ENCODE measurements at regions not wholly inside any gene's neighbourhood (a gene's known extent, or its start where the extent isn't known, plus 50 kb on each side); places are given as distances from the start of the nearest gene placed in this dataset.
"Not testable (repeated sequence)": the region's sequence is repeated elsewhere in the genome, so short reads cannot be mapped to it uniquely, and the experiment has no call there.

- Mint-ChIP-seq H3K27ac (no peak overlapping the region), H3K36me3 (no peaks in the 10 kb centered on the region), H3K4me1 (no peaks in the 10 kb centered on the region), H3K27me3 (peaks cover 14 to 20% of the 10 kb centered on the region in 2 donors), H3K9me3 (peaks cover 0 to 7% (median 4%) of the 10 kb centered on the region in 3 donors), H3K4me3 (no peak overlapping the region)
- Histone ChIP-seq H3K27me3 (replicated peaks in 1 of 2; ENCODE audit: control insufficient read depth in 2 of 2, extremely low read depth in 1 of 2, insufficient read depth in 2 of 2, low read length in 1 of 2) (peaks cover 0 to 23% of the 10 kb centered on the region in 2 experiments), H3K4me3 (ENCODE audit: control insufficient read depth in 1 of 2, extremely low read depth in 1 of 2, low read length in 1 of 2) (no peak overlapping the region), H3K4me1 (ENCODE audit: control insufficient read depth in 1 of 2, extremely low read depth in 1 of 2, insufficient read depth in 2 of 2, low read length in 2 of 2) (no peaks in the 10 kb centered on the region), H3K36me3 (ENCODE audit: control insufficient read depth in 2 of 2, extremely low read depth in 1 of 2, insufficient read depth in 1 of 2, low read length in 1 of 2) (no peaks in the 10 kb centered on the region), H3K9me3 (no peaks in the 10 kb centered on the region), H3K27ac (ENCODE audit: low read length) (no peak overlapping the region)
- ChIA-PET CTCF (no interaction called here), POLR2A (no interaction called here)
- DNase-seq, result no peak
- WGBS (ENCODE audit: insufficient coverage), result 77% methylated on average over 24 of the region's 24 CpGs
- ATAC-seq (replicated peaks in 1 of 4), result no peak
Observed at GRCh38 chr22:48717076-48717810, 1110.4 kb downstream of the BRD1 start.

- H3K4me3 ChIP-seq (ENCODE audit: control insufficient read depth in 1 of 2, extremely low read depth in 1 of 2, low read length in 1 of 2); POLR2A ChIA-PET: not testable (repeated sequence)
- no CpG with 5 or more reads among the region's 3 CpGs for WGBS (ENCODE audit: insufficient coverage)
Observed at GRCh38 chr22:48716154-48716553, 1111.5 kb downstream of the BRD1 start.

GRCh38 chr22:48715511-48715910 is 1112.2 kb downstream of the BRD1 start:
- H3K27me3 ChIP-seq (replicated peaks in 1 of 2; ENCODE audit: control insufficient read depth in 2 of 2, extremely low read depth in 1 of 2, insufficient read depth in 2 of 2, low read length in 1 of 2), result peaks cover 0 to 21% of the 10 kb centered on the region in 2 experiments
- ATAC-seq (replicated peaks in 1 of 4) (no peak), DNase-seq (no peak)
- no peak overlapping the region for H3K27ac Mint-ChIP-seq
- H3K27ac ChIP-seq (ENCODE audit: low read length), result no peak overlapping the region
- H3K4me1 Mint-ChIP-seq, result no peaks in the 10 kb centered on the region
- ChIA-PET POLR2A (no interaction called here), CTCF (no interaction called here)
- no peaks in the 10 kb centered on the region for H3K36me3 ChIP-seq (ENCODE audit: control insufficient read depth in 2 of 2, extremely low read depth in 1 of 2, insufficient read depth in 1 of 2, low read length in 1 of 2)
- 82% methylated on average over 3 of the region's 4 CpGs for WGBS (ENCODE audit: insufficient coverage)
- H3K27me3 Mint-ChIP-seq, result peaks cover 12 to 18% of the 10 kb centered on the region in 2 donors
- H3K4me3 Mint-ChIP-seq, result no peak overlapping the region
- H3K9me3 Mint-ChIP-seq, result peaks cover 0 to 4% (median 4%) of the 10 kb centered on the region in 3 donors
- H3K4me3 ChIP-seq (ENCODE audit: control insufficient read depth in 1 of 2, extremely low read depth in 1 of 2, low read length in 1 of 2), result no peak overlapping the region
- H3K4me1 ChIP-seq (ENCODE audit: control insufficient read depth in 1 of 2, extremely low read depth in 1 of 2, insufficient read depth in 2 of 2, low read length in 2 of 2), result no peaks in the 10 kb centered on the region
- no peaks in the 10 kb centered on the region for H3K9me3 ChIP-seq
- H3K36me3 Mint-ChIP-seq, result no peaks in the 10 kb centered on the region

More at GRCh38 chr22:48716154-48716553, 1111.5 kb downstream of the BRD1 start:
- CTCF ChIA-PET; H3K4me1 Mint-ChIP-seq; DNase-seq; H3K27ac ChIP-seq (ENCODE audit: low read length); H3K36me3 ChIP-seq (ENCODE audit: control insufficient read depth in 2 of 2, extremely low read depth in 1 of 2, insufficient read depth in 1 of 2, low read length in 1 of 2); H3K36me3 Mint-ChIP-seq; H3K4me1 ChIP-seq (ENCODE audit: control insufficient read depth in 1 of 2, extremely low read depth in 1 of 2, insufficient read depth in 2 of 2, low read length in 2 of 2); ATAC-seq (replicated peaks in 1 of 4); H3K4me3 Mint-ChIP-seq; H3K9me3 Mint-ChIP-seq; H3K27ac Mint-ChIP-seq; H3K9me3 ChIP-seq: not testable (repeated sequence)
- H3K27me3 Mint-ChIP-seq, result peaks cover 12 to 18% of the 10 kb centered on the region in 2 donors
- H3K27me3 ChIP-seq (replicated peaks in 1 of 2; ENCODE audit: control insufficient read depth in 2 of 2, extremely low read depth in 1 of 2, insufficient read depth in 2 of 2, low read length in 1 of 2), result peaks cover 0 to 23% of the 10 kb centered on the region in 2 experiments

- Histone ChIP-seq H3K4me1 (ENCODE audit: control insufficient read depth in 1 of 2, extremely low read depth in 1 of 2, insufficient read depth in 2 of 2, low read length in 2 of 2) (no peaks in the 10 kb centered on the region), H3K4me3 (ENCODE audit: control insufficient read depth in 1 of 2, extremely low read depth in 1 of 2, low read length in 1 of 2) (no peak overlapping the region), H3K36me3 (ENCODE audit: control insufficient read depth in 2 of 2, extremely low read depth in 1 of 2, insufficient read depth in 1 of 2, low read length in 1 of 2) (no peaks in the 10 kb centered on the region), H3K27me3 (replicated peaks in 1 of 2; ENCODE audit: control insufficient read depth in 2 of 2, extremely low read depth in 1 of 2, insufficient read depth in 2 of 2, low read length in 1 of 2) (peaks cover 0 to 18% of the 10 kb centered on the region in 2 experiments), H3K9me3 (no peaks in the 10 kb centered on the region), H3K27ac (ENCODE audit: low read length) (no peak overlapping the region)
- DNase-seq (no peak), ATAC-seq (replicated peaks in 1 of 4) (no peak)
- WGBS (ENCODE audit: insufficient coverage), result 82% methylated on average over 7 of the region's 9 CpGs
- ChIA-PET CTCF (no interaction called here), POLR2A (no interaction called here)
- no peaks in the 10 kb centered on the region for H3K4me1 Mint-ChIP-seq
- H3K27ac Mint-ChIP-seq, result no peak overlapping the region
- peaks cover 0 to 4% (median 4%) of the 10 kb centered on the region in 3 donors for H3K9me3 Mint-ChIP-seq
- no peaks in the 10 kb centered on the region for H3K36me3 Mint-ChIP-seq
- H3K27me3 Mint-ChIP-seq, result peaks cover 12 to 17% of the 10 kb centered on the region in 2 donors
- no peak overlapping the region for H3K4me3 Mint-ChIP-seq
Observed at GRCh38 chr22:48714231-48714630, 1113.4 kb downstream of the BRD1 start.

GRCh38 chr22:48713272-48714205 is 1114.1 kb downstream of the BRD1 start:
- DNase-seq, result no peak
- WGBS (ENCODE audit: insufficient coverage), result 77% methylated on average over 30 of the region's 38 CpGs

GRCh38 chr22:48712558-48713271 is 1115.0 kb downstream of the BRD1 start:
- peaks cover 0 to 4% (median 4%) of the 10 kb centered on the region in 3 donors for H3K9me3 Mint-ChIP-seq
- H3K4me1 Mint-ChIP-seq, result no peaks in the 10 kb centered on the region
- peaks cover 8 to 12% of the 10 kb centered on the region in 2 donors for H3K27me3 Mint-ChIP-seq
- Histone ChIP-seq H3K27ac (ENCODE audit: low read length) (no peak overlapping the region), H3K27me3 (replicated peaks in 1 of 2; ENCODE audit: control insufficient read depth in 2 of 2, extremely low read depth in 1 of 2, insufficient read depth in 2 of 2, low read length in 1 of 2) (peaks cover 0 to 6% of the 10 kb centered on the region in 2 experiments), H3K4me3 (ENCODE audit: control insufficient read depth in 1 of 2, extremely low read depth in 1 of 2, low read length in 1 of 2) (no peak overlapping the region), H3K36me3 (ENCODE audit: control insufficient read depth in 2 of 2, extremely low read depth in 1 of 2, insufficient read depth in 1 of 2, low read length in 1 of 2) (no peaks in the 10 kb centered on the region), H3K4me1 (ENCODE audit: control insufficient read depth in 1 of 2, extremely low read depth in 1 of 2, insufficient read depth in 2 of 2, low read length in 2 of 2) (no peaks in the 10 kb centered on the region), H3K9me3 (no peaks in the 10 kb centered on the region)
- 80% methylated on average over 9 of the region's 16 CpGs for WGBS (ENCODE audit: insufficient coverage)
- H3K36me3 Mint-ChIP-seq, result no peaks in the 10 kb centered on the region
- H3K4me3 Mint-ChIP-seq, result no peak overlapping the region
- ChIA-PET CTCF (no interaction called here), POLR2A (no interaction called here)
- H3K27ac Mint-ChIP-seq, result no peak overlapping the region
- no peak for ATAC-seq (replicated peaks in 1 of 4)
- DNase-seq, result no peak

More at GRCh38 chr22:48713272-48714205, 1114.1 kb downstream of the BRD1 start:
- Histone ChIP-seq H3K9me3 (no peaks in the 10 kb centered on the region), H3K27me3 (replicated peaks in 1 of 2; ENCODE audit: control insufficient read depth in 2 of 2, extremely low read depth in 1 of 2, insufficient read depth in 2 of 2, low read length in 1 of 2) (peaks cover 0 to 11% of the 10 kb centered on the region in 2 experiments), H3K27ac (ENCODE audit: low read length) (no peak overlapping the region), H3K36me3 (ENCODE audit: control insufficient read depth in 2 of 2, extremely low read depth in 1 of 2, insufficient read depth in 1 of 2, low read length in 1 of 2) (no peaks in the 10 kb centered on the region), H3K4me1 (ENCODE audit: control insufficient read depth in 1 of 2, extremely low read depth in 1 of 2, insufficient read depth in 2 of 2, low read length in 2 of 2) (no peaks in the 10 kb centered on the region), H3K4me3 (ENCODE audit: control insufficient read depth in 1 of 2, extremely low read depth in 1 of 2, low read length in 1 of 2) (no peak overlapping the region)
- CTCF ChIA-PET, result no interaction called here
- POLR2A ChIA-PET, result no interaction called here
- Mint-ChIP-seq H3K27ac (no peak overlapping the region), H3K36me3 (no peaks in the 10 kb centered on the region), H3K27me3 (peaks cover 9 to 12% of the 10 kb centered on the region in 2 donors), H3K4me3 (no peak overlapping the region), H3K4me1 (no peaks in the 10 kb centered on the region), H3K9me3 (peaks cover 0 to 4% (median 4%) of the 10 kb centered on the region in 3 donors)
- no peak for ATAC-seq (replicated peaks in 1 of 4)

All from T-cell (primary cell).